Liver (tissue), 3 donors: ENCODE measurements at regions not wholly inside any gene's neighbourhood (a gene's known extent, or its start where the extent isn't known, plus 50 kb on each side); places are given as distances from the start of the nearest gene placed in this dataset.

ENCODE experiments used
- EGR1 ChIP-seq, 2 donors: IDR thresholded peaks; 2 replicates each; pipeline ENCODE4 v1.6.1; 2016 to 2018; ENCODE audit warnings: antibody characterized with exemption in 2 of 2, low read depth in 2 of 2
- FOXA1 ChIP-seq: IDR thresholded peaks from 2 replicates; pipeline ENCODE4 v1.6.1; 2016; ENCODE audit warnings: antibody characterized with exemption
- JUND ChIP-seq, 2 donors: IDR thresholded peaks; 2 replicates each; pipeline ENCODE4 v1.6.1; 2016; ENCODE audit warnings: antibody characterized with exemption in 2 of 2
- RAD21 ChIP-seq, 2 donors: IDR thresholded peaks; 2 replicates each; pipeline ENCODE4 v1.6.1; 2016; ENCODE audit warnings: antibody characterized with exemption in 2 of 2, mild to moderate bottlenecking in 2 of 2
- RXRA ChIP-seq, 2 donors: IDR thresholded peaks; 2 replicates each; pipeline ENCODE4 v1.6.1; 2017 to 2018; ENCODE audit warnings: antibody characterized with exemption in 2 of 2, mild to moderate bottlenecking in 1 of 2
- TAF1 ChIP-seq: conservative IDR thresholded peaks from 2 replicates; pipeline ENCODE4 v1.6.1; 2016; ENCODE audit warnings: antibody characterized with exemption, mild to moderate bottlenecking
- YY1 ChIP-seq: IDR thresholded peaks from 2 replicates; pipeline ENCODE4 v1.6.1; 2016; ENCODE audit warnings: antibody characterized with exemption, mild to moderate bottlenecking
- TF ChIP-seq, protein P1 (sequence below): fragments of 150-350 bp; IDR thresholded peaks from 2 replicates; pipeline ENCODE4 v1.5.1; 2017; ENCODE audit warnings: improper control_type of control experiment, low read depth, low read length; ENCODE audit not compliant: missing input control
- TF ChIP-seq, protein P2 (sequence below): IDR thresholded peaks from 2 replicates; pipeline ENCODE4 v1.6.1; 2016; ENCODE audit warnings: antibody characterized with exemption, mild to moderate bottlenecking
- TF ChIP-seq, protein P3 (sequence below): IDR thresholded peaks from 2 replicates; pipeline ENCODE4 v1.6.1; 2016; ENCODE audit warnings: antibody characterized with exemption
- TF ChIP-seq, protein P4 (sequence below): IDR thresholded peaks from 2 replicates; pipeline ENCODE4 v1.6.1; 2016; ENCODE audit warnings: antibody characterized with exemption
- TF ChIP-seq, protein P5 (sequence below): IDR thresholded peaks from 2 replicates; pipeline ENCODE4 v1.6.1; 2016; ENCODE audit warnings: antibody characterized with exemption
- donor health status: healthy.
- donor health status: healthy.

DNA sequence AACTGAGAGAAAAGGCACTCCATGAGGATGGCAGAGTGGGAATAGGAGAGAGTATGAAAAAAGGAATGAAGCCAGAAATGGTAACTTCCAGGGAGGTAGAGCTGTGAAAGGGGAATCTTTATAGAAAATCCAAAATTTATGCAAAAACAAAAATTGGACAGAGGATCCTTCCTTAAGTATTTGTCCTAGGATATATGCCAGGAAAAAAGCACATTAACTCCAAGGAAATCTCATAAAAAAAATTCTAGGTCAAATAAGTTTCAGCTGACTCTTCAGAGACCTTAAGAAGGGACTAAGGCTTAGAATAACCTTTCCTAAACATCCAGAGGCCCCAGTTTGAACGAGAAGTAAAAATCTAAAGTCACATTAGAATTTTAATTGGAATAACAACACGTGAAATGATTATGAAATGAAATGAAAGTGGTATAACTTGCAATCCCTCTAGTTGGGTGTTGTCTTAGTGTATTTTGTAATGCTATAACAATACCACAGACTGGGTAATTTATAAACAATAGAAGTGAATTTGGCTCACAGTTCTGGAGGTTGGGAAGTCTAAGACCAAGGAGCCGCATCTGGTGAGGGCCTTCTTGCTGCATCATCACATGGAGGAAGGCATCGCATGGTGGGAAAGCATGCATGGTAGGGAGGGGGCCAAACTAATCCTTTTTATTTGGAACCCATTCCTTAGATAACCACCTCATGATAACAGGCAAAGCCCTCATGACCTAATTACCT, 145.4 kb upstream of the RXFP1 start:
- no peak for TF ChIP-seq TAF1
- no peak for TF ChIP-seq YY1
- TF ChIP-seq, protein P1, sequence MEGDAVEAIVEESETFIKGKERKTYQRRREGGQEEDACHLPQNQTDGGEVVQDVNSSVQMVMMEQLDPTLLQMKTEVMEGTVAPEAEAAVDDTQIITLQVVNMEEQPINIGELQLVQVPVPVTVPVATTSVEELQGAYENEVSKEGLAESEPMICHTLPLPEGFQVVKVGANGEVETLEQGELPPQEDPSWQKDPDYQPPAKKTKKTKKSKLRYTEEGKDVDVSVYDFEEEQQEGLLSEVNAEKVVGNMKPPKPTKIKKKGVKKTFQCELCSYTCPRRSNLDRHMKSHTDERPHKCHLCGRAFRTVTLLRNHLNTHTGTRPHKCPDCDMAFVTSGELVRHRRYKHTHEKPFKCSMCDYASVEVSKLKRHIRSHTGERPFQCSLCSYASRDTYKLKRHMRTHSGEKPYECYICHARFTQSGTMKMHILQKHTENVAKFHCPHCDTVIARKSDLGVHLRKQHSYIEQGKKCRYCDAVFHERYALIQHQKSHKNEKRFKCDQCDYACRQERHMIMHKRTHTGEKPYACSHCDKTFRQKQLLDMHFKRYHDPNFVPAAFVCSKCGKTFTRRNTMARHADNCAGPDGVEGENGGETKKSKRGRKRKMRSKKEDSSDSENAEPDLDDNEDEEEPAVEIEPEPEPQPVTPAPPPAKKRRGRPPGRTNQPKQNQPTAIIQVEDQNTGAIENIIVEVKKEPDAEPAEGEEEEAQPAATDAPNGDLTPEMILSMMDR = no peak
- TF ChIP-seq, protein P2, sequence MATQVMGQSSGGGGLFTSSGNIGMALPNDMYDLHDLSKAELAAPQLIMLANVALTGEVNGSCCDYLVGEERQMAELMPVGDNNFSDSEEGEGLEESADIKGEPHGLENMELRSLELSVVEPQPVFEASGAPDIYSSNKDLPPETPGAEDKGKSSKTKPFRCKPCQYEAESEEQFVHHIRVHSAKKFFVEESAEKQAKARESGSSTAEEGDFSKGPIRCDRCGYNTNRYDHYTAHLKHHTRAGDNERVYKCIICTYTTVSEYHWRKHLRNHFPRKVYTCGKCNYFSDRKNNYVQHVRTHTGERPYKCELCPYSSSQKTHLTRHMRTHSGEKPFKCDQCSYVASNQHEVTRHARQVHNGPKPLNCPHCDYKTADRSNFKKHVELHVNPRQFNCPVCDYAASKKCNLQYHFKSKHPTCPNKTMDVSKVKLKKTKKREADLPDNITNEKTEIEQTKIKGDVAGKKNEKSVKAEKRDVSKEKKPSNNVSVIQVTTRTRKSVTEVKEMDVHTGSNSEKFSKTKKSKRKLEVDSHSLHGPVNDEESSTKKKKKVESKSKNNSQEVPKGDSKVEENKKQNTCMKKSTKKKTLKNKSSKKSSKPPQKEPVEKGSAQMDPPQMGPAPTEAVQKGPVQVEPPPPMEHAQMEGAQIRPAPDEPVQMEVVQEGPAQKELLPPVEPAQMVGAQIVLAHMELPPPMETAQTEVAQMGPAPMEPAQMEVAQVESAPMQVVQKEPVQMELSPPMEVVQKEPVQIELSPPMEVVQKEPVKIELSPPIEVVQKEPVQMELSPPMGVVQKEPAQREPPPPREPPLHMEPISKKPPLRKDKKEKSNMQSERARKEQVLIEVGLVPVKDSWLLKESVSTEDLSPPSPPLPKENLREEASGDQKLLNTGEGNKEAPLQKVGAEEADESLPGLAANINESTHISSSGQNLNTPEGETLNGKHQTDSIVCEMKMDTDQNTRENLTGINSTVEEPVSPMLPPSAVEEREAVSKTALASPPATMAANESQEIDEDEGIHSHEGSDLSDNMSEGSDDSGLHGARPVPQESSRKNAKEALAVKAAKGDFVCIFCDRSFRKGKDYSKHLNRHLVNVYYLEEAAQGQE = no peak
- no peak for TF ChIP-seq FOXA1
- TF ChIP-seq, protein P3, sequence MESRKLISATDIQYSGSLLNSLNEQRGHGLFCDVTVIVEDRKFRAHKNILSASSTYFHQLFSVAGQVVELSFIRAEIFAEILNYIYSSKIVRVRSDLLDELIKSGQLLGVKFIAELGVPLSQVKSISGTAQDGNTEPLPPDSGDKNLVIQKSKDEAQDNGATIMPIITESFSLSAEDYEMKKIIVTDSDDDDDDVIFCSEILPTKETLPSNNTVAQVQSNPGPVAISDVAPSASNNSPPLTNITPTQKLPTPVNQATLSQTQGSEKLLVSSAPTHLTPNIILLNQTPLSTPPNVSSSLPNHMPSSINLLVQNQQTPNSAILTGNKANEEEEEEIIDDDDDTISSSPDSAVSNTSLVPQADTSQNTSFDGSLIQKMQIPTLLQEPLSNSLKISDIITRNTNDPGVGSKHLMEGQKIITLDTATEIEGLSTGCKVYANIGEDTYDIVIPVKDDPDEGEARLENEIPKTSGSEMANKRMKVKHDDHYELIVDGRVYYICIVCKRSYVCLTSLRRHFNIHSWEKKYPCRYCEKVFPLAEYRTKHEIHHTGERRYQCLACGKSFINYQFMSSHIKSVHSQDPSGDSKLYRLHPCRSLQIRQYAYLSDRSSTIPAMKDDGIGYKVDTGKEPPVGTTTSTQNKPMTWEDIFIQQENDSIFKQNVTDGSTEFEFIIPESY = no peak
- TF ChIP-seq JUND (IDR thresholded peaks at IDR 0.05) = no peak
- TF ChIP-seq RXRA (IDR thresholded peaks at IDR 0.05) = no peak
- TF ChIP-seq RAD21 (IDR thresholded peaks at IDR 0.05) = no peak
- TF ChIP-seq, protein P4, sequence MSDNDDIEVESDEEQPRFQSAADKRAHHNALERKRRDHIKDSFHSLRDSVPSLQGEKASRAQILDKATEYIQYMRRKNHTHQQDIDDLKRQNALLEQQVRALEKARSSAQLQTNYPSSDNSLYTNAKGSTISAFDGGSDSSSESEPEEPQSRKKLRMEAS = no peak
- no peak for TF ChIP-seq EGR1 (IDR thresholded peaks at IDR 0.05; ENCODE audit: low read depth in 2 of 2)
- TF ChIP-seq, protein P5, sequence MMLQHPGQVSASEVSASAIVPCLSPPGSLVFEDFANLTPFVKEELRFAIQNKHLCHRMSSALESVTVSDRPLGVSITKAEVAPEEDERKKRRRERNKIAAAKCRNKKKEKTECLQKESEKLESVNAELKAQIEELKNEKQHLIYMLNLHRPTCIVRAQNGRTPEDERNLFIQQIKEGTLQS = no peak
